Activated naive CD4-positive, alpha-beta T cell (primary cell): ENCODE measurements at regions not wholly inside any gene's neighbourhood (a gene's known extent, or its start where the extent isn't known, plus 50 kb on each side); places are given as distances from the start of the nearest gene placed in this dataset.
"Not testable (repeated sequence)": the region's sequence is repeated elsewhere in the genome, so short reads cannot be mapped to it uniquely, and the experiment has no call there.

Experiments used
- DNase-seq, 4 experiments: peaks; one replicate each; lab custom pipeline; 2025; lab: John Stamatoyannopoulos, UW

- DNase-seq: no peak
Measured at GRCh38 chr2:122542236-122542635, 786.8 kb downstream of the TSN start.

- DNase-seq: no peak
Measured at GRCh38 chr2:122542646-122543045, 787.2 kb downstream of the TSN start.

DNA sequence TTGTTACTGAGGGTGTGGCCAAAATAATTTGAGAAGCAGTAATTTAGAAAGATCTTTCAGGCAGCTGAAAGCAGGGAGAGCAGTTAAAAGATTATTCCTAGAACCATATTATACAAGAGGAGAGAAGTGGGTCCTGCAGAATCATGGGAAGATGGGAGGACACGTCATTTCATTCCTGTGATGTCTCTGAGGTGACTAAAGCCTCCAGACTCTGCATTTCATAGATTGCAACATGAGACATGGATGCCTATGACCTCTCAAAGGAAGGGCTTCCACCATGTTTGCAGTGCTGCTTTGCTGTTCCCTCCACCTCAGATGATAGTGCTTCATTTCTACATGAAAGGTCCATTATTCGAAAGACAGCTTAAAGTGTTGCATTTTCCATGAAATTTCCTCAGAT, 788.4 kb downstream of the TSN start:
- DNase-seq: no peak

- no peak for DNase-seq
Measured at GRCh38 chr2:122545821-122546220, 790.4 kb downstream of the TSN start.

- no peak for DNase-seq
Measured at GRCh38 chr2:122562775-122563174, 807.3 kb downstream of the TSN start.

- no peak for DNase-seq
Measured at GRCh38 chr2:122563781-122564180, 808.3 kb downstream of the TSN start.

DNA sequence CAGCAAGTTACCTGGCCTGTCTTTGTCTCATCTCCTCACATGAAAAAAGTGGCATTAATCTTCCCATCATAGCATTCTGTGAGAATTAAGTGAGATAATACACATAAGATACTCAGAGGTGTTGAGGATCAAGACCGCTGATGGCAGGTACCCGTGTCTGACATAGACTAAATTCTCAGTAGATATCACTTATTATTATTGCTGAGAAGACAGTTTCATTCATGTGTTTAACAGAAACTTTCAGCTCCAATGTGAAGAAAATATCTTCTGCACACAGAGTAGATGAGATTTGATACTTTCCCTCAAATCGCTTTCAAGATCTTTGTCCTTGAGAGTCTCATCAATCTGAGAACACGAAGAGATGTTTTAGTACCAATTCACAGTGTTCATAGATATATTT, 809.4 kb downstream of the TSN start:
- DNase-seq: no peak

DNA sequence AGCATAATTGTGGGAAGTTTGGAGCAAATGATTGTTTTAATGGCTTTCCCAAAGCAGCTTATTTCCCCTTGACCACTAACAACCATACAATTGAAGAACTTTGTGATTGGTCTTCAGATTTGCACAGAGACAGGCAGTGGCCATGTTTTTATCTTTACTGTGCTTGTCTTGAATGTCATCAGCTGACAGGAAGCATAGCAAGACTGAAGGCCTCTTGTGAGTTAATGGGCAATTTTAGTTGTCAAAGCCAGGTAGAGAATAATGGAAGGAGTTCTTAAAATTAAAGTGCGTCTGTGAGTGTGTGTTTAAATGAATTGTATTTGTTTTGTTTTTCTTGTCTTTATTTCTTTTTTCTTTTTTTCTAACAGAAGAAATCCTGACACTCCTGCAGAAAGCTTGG, 809.9 kb downstream of the TSN start:
- no peak for DNase-seq

GRCh38 chr2:122570641-122571040, 815.2 kb downstream of the TSN start:
- no peak for DNase-seq

GRCh38 chr2:122571471-122571870, 816.0 kb downstream of the TSN start:
- not testable (repeated sequence) for DNase-seq

- no peak for DNase-seq
Measured at GRCh38 chr2:122575076-122575475, 819.6 kb downstream of the TSN start.

DNA sequence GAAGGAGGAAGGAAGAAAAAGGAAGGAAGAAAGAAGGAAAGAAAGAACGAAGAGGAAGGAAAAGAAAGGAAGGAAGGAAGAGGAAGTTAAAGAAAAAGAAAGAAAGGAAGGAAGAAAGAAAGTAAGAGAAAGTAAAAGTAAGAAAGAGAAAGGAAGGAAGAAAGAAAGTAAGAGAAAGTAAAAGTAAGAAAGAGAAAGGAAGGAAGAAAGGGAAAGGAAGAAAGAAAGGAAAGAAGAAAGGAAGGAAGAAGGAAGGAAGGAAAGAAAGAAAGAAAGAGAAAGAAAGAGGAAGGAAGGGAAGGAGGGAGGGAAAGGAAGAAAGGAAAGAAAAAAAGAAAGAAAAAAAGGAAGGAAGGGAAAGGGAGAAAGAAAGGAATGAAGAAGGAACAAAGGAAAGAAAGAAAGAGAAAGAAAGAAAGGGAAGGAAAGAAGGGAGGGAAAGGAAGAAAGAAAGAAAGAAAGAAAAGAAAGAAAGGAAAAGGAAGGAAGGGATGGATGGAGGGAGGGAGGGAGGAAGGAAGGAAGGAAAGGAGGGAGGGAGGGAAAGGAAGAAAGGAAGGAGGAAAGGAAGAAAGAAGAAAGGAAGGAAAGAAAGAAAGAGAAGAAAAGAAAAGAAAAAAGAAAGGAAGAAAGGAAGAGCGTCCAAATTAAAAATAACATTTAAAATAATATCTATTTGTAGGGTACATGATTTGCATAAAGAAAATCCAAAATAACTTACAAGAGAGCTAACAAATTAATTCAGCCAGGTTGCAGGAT, 827.9 kb downstream of the TSN start:
- no peak for DNase-seq

DNA sequence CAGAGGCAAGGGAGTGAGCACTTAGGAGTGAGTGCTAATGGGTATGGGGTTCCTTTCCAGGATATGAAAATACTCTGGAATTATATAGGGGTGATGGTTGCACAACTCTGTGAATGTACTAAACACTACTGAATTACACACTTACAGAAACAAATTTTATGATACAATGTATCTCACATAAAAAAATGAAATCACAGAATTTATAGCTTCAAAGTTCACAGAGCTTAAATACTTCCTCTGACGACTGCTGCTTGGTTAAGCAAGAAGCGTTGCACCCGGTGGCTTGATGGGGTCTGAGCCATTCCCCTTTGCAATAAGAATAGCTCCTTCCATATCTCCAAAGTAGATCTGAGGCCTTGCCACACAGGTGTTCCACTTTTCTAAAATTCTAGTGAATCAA, 835.1 kb downstream of the TSN start:
- no peak for DNase-seq

GRCh38 chr2:122595065-122595464, 839.6 kb downstream of the TSN start:
- no peak for DNase-seq

- no peak for DNase-seq
Measured at GRCh38 chr2:122596598-122596997, 841.1 kb downstream of the TSN start.

DNA sequence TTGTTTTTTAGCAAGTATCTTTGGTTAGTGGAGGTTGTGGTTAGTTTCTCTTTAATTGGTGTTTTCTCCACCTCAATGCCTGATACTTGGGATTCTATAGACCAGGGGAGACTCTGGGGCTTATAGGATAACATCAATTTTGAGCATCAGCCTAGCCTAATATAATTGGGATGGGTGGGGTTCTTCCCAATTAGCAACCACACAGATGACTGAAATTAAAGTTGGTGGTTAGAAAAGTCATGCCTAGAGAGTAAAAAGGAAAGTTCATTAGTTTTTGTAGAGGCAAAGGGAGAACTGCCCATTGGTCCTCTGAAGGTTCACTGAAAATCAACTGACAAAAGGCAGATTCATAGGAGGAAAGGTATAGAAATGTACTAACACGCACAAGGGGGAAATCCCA, 843.3 kb downstream of the TSN start:
- DNase-seq: no peak

GRCh38 chr2:122610948-122611609, 855.6 kb downstream of the TSN start:
- DNase-seq: no peak

DNA sequence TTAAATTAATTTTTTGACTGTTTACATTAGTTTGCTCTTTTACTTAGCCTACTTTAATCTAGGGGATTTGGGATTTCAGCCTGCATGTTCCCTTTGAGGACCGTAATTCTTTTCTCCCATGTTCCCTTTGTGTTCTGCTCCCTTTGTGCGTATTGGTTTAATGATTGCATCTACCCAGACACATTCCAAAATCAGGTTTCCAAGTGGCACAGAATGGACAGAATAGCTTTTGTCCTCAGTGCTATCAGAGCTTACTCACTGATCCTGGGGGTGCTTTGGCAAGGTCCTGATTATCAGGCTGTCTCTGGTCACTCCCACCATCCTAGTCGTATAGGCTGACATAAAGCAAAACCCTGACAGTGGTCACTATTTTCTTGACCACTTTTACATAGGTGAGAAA, 867.5 kb downstream of the TSN start:
- no peak for DNase-seq

GRCh38 chr2:122627388-122627787, 871.9 kb downstream of the TSN start:
- no peak for DNase-seq

DNA sequence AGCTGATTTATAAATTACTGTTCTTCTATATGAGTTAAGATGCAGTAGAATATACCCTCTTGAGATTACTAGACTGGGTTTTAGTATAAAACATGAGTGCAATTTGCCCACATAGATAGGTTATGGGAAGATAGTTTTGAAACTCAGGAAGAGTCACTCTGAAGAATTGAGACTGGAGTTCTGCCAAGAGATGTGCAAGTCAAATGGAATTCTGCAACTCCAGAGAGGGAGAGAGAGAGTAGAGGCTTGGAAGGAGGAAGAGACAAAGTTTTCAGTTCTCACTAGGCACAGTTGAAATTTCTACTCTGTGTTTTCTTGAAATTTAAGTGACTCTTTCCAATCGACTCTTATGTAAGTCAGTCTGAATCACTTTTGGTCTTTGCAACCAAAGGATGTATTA, 878.8 kb downstream of the TSN start:
- no peak for DNase-seq

GRCh38 chr2:122634920-122635319, 879.5 kb downstream of the TSN start:
- no peak for DNase-seq

DNA sequence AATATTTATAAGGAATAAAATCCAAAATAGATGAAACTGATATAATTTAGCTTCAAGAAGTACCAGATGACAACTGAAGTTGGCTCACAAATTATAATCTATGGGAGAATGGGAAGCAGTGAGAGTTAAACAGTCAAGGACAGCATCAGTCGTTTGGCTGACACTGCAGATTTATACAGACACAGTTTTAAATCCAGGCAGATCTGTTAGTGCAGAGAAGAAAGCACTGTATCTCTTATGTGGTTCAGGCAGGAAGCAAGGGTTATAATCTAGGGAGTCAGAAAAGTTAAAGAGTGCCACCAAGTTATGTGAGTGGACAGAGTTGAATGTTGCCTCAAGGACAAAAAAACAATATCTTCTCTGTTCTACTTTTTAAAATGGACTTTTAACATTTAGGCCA, 880.2 kb downstream of the TSN start:
- DNase-seq: no peak

DNA sequence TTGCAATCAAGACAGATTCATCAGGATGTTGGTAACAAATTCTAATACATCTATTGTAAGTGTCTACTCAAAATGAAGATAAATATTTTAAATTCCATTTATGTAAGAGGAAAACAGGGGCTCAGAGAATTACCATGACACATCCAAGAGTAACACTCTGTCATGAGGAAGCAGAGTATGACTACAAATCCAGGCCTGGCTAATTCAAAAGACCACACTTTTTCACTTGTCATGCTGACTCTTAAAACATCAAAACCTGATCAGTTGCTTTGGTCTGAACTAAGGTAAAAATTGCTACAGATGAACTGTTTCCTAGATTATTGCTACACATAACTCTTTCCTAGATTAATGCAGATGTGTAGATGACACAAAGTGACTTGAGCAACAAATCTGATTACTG, 880.6 kb downstream of the TSN start:
- DNase-seq: no peak

- no peak for DNase-seq
Measured at GRCh38 chr2:122639176-122639575, 883.7 kb downstream of the TSN start.
